Kidney epithelial cell (primary cell): ENCODE measurements at regions not wholly inside any gene's neighbourhood (a gene's known extent, or its start where the extent isn't known, plus 50 kb on each side); places are given as distances from the start of the nearest gene placed in this dataset.

Source experiments
- DNase-seq: peaks from one replicate; pipeline ENCODE4 v3.0.0-alpha.2; 2010; ENCODE audit warnings: low read depth
- H3K27me3 ChIP-seq: 2 replicates; pipeline ENCODE4 v1.6.0; 2011; ENCODE audit warnings: low read length; ENCODE audit not compliant: control insufficient read depth, insufficient read depth
- H3K36me3 ChIP-seq: 2 replicates; pipeline ENCODE4 v1.5.1; 2011; ENCODE audit warnings: low read length; ENCODE audit not compliant: control insufficient read depth, insufficient read depth
- H3K4me3 ChIP-seq: 2 replicates; pipeline ENCODE4 v1.5.1; 2011; ENCODE audit warnings: low read depth, mild to moderate bottlenecking, control low read depth, low read length
- CTCF ChIP-seq: IDR thresholded peaks from 2 replicates; pipeline ENCODE4 v1.5.1; 2011; ENCODE audit warnings: mild to moderate bottlenecking, moderate library complexity, low read length, control low read depth, inconsistent platforms; ENCODE audit not compliant: insufficient read depth, poor library complexity, severe bottlenecking

DNA sequence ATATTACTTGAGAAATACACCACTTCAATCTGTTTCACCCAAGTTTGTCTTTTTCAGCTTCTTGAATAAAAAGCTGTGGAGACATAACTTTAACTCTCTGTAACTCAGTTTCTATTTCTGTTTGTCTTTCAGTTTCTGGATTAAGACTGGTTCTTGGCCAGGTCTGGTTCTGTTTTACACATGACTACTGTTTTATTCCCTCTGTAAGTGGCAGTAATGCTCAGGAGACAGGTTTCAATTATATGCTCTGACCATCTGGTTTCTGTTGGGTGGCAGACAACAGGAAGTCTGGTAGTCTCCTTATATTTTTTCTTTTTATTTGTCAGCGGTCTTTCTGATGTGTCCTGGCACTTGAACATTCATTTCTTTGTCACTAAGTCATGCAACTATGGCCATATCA, 102.9 kb downstream of the RPS29 start:
- DNase-seq = no peak
- no peaks in the 10 kb centered on the region for H3K36me3 ChIP-seq
- no peak for TF ChIP-seq CTCF

GRCh38 chr14:49480979-49481498, 105.1 kb downstream of the RPS29 start:
- no peak for TF ChIP-seq CTCF
- Histone ChIP-seq H3K4me3 (no peak overlapping the region), H3K27me3 (no peaks in the 10 kb centered on the region), H3K36me3 (no peaks in the 10 kb centered on the region)
- no peak for DNase-seq

More for the DNA sequence above, 102.9 kb downstream of the RPS29 start:
- Histone ChIP-seq H3K27me3 (no peaks in the 10 kb centered on the region), H3K4me3 (no peak overlapping the region)

DNA sequence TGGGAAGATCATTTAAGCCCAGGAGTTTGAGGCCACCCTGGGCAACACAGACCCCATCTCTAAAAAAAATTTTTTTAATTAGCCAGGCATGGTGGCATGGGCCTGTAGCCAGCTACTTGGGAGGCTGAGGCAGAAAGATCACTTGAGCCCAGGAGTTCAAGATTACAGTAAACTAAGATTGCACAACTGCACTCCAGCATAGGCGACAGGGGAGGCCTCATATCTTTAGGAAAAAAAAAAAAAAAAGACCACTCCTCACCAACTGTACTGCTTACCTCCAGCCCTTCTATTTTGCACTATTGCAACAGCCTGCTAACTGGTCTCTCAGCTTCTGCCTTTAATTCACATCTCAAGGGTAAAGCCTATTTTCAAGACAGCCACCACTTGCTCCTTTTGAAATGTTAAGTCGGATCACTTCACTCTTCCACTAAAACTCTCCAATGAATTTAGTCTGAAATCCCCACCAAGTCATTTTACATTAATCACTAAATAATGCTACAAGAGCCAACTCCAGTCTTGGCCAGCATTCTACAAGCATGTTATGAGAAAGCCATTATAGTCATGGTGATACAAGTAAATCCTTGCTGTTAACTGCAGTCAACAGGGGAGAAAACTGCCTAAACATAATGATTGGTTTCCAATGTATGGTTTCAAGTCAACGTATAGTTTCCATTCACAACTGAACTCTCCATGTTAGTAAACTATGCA, 106.0 kb downstream of the RPS29 start:
- Histone ChIP-seq H3K27me3 (no peaks in the 10 kb centered on the region), H3K4me3 (no peak overlapping the region)
- TF ChIP-seq CTCF = no peak

DNA sequence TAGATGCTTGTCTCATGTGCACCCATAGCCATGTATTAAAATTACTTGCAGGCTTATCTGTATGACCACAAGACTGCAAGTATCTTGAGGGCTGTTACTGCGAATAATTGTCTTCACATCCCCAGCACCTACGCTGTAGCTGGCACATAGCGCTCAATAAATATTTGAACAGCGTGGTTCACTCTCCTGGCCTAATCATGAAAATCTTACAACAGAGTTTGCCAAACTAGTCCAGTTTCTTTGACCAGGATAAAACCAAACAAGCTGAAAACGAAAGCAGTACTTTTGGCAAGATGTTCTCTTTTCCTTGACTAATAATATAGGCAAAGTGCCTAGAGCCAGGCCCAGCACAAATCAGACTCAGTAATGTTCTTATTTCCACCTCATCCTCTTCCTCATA, 106.7 kb downstream of the RPS29 start:
- DNase-seq = no peak
- Histone ChIP-seq H3K36me3 (no peaks in the 10 kb centered on the region), H3K27me3 (no peaks in the 10 kb centered on the region), H3K4me3 (no peak overlapping the region)
- TF ChIP-seq CTCF = no peak

More for the DNA sequence above, 106.0 kb downstream of the RPS29 start:
- no peaks in the 10 kb centered on the region for H3K36me3 ChIP-seq
- no peak for DNase-seq

GRCh38 chr14:49478784-49479183, 107.4 kb downstream of the RPS29 start:
- Histone ChIP-seq H3K27me3 (no peaks in the 10 kb centered on the region), H3K4me3 (no peak overlapping the region), H3K36me3 (no peaks in the 10 kb centered on the region)
- no peak for DNase-seq
- TF ChIP-seq CTCF = no peak

DNA sequence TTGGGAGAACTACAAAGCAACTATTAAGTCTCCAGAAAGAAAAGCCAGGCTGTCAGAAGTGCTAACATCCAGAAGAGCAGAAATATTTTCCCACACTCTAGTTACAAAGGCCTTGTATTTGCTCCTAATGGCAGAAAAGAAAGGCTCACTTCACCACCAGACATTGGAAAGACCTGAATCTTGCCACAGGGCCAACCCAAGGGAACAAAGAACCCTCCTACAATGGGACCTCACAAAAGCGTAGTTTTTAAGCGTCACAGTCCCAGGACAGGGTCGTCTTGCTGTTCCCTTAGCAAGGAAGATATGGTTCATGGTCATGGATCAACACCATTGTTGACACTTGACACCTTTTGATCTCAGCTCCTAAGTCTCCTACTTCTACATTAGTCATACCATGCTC, 119.1 kb downstream of the RPS29 start:
- no peak for DNase-seq
- no peak for TF ChIP-seq CTCF
- no peaks in the 10 kb centered on the region for H3K36me3 ChIP-seq
- H3K27me3 ChIP-seq = no peaks in the 10 kb centered on the region
- no peak overlapping the region for H3K4me3 ChIP-seq
